Stomach (tissue), 4 donors: ENCODE measurements at regions not wholly inside any gene's neighbourhood (a gene's known extent, or its start where the extent isn't known, plus 50 kb on each side); places are given as distances from the start of the nearest gene placed in this dataset.

ENCODE experiments used
- CTCF ChIP-seq, 7 experiments: fragments of 450-650 bp in 4 of 7; fragments of 200-600 bp in 3 of 7; sonication (generic) in 3 of 7; IDR thresholded peaks; one replicate each; pipeline ENCODE4 v1.5.1; 2016 to 2019; ENCODE audit warnings: antibody characterized with exemption in 7 of 7, control low read depth in 2 of 7, mild to moderate bottlenecking in 1 of 7
- EP300 ChIP-seq: sonication (generic); formaldehyde crosslinking; IDR thresholded peaks from one replicate; pipeline ENCODE4 v1.6.1; 2017; ENCODE audit warnings: antibody characterized with exemption
- POLR2A ChIP-seq, 4 donors: fragments of 450-650 bp; IDR thresholded peaks; one replicate each; pipeline ENCODE4 v1.6.1; 2016; ENCODE audit warnings: antibody characterized with exemption in 4 of 4, control low read depth in 2 of 4, mild to moderate bottlenecking in 1 of 4, moderate library complexity in 1 of 4
- POLR2AphosphoS5 ChIP-seq, 3 donors: sonication (generic); formaldehyde crosslinking; IDR thresholded peaks; one replicate each; pipeline ENCODE4 v1.6.1; 2016; ENCODE audit warnings: antibody characterized with exemption in 3 of 3

DNA sequence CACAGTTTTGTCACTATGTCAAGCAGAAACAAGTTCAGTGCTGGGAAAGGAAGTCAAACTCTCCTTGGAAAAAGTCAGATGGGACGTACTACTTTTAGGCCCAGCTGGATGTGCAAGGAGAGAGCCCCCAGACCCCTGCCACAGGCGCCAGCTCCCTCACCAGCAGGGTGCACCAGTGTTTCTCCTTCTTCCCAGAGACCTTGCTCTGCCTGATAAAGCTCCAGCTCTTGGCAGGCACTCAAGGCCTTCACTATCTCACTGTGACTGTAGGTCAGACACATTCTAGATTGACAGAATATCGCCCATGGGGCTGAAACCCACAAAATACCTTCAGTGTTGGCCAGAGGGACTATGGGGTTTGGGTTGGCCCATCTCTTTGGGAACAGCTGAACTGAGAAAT lies 54.8 kb upstream of the CHRNB4 start:
- TF ChIP-seq CTCF (IDR thresholded peaks at IDR 0.05) (peak in 1 of 7 experiments; percentile 5), POLR2A (IDR thresholded peaks at IDR 0.05) (no peak), EP300 (no peak), POLR2AphosphoS5 (IDR thresholded peaks at IDR 0.05) (no peak)
